ENCODE measurements at regions not wholly inside any gene's neighbourhood (a gene's known extent, or its start where the extent isn't known, plus 50 kb on each side); places are given as distances from the start of the nearest gene placed in this dataset.

DNA sequence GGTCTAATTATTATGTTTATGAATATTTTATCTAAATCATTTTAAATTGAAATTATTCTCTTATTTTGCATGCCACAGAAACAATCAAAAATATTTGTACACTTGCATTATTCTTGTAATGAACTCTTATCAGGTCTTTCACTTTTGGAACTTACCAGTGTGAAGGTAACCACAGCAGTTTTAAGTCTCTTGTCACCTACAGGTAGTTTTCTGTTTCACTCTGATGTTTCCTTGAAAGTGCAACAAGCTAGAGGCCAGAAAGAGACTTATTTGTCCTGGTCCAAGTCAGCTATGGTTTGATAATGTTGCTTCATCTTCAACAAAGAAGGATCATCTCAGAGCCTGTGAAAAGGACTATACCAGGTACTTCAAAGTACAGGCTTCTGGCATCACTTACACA is 133.4 kb upstream of the NBEA start:
- no peak for DNase-seq (ENCODE audit: low read depth in 2 of 2)

DNA sequence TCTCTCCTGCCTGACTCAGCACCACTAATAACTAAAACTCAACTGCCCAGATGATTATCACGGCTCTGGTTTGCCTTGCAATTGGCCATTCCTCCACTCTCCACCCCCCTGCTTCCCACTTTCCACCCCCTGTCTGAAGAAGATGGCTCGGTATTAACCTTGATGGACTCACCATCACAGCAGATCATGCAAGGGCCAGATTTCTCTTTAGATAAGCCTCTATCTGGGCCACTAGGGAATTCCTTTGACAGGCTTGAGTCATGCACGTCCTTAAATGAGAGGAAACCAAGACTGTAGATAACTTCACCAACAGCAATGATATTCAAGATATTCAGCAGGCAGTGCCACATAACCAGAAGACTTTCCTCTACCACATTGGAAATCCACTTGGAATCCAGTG is 131.1 kb upstream of the NBEA start:
- no peak for DNase-seq (ENCODE audit: low read depth in 2 of 2)

DNA sequence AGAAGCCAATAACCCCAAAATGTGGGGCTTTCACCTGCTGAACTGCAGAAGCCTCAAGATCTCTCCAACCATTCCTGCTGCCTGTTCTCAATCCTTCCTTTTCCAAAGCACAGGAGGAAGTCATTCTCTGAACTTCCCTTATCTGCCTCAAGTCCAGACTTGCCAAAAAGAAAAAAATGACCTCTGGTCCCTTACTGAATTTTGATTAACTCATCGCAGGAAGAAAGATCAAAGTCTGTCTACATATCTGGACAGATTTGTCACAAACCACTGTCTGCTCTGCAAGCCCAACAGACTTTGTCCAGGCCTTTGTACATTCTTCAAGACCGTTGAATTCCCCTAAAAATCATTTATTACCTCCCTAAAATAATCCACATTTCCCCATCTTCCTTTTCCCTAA is 126.5 kb upstream of the NBEA start:
- no peak for DNase-seq (ENCODE audit: low read depth in 2 of 2)

DNA sequence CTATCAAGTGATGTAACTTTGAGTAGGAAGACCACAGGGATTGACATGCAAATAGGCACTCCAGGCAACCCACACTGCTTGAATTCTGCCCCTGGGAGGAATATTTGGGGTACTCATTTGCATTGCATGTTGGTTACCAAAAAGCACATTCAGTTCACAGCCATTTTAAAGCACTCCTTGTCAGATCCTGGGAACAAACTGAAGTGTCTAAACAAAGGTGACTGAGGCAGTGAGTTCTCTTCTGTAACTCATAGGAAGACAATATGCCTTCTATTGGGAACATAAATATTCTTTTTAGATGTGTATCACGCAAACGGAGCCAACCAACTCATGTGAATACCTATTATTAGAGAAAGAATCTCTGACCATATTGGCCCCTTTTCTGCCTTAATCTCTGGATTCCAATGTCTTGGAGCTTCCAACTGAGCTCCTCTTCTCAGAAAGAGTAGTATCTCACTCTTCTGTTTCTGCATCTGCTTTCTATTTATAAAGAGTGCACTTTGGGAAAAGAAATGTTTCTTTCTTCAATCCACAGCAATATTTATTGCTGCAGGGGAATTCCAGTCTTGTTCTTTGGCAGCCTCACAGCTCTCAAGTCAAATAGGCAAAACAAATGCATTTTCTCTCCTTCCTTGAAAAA is 125.7 kb upstream of the NBEA start:
- peak; percentile 32 to 35 for DNase-seq (ENCODE audit: low read depth in 2 of 2)

DNA sequence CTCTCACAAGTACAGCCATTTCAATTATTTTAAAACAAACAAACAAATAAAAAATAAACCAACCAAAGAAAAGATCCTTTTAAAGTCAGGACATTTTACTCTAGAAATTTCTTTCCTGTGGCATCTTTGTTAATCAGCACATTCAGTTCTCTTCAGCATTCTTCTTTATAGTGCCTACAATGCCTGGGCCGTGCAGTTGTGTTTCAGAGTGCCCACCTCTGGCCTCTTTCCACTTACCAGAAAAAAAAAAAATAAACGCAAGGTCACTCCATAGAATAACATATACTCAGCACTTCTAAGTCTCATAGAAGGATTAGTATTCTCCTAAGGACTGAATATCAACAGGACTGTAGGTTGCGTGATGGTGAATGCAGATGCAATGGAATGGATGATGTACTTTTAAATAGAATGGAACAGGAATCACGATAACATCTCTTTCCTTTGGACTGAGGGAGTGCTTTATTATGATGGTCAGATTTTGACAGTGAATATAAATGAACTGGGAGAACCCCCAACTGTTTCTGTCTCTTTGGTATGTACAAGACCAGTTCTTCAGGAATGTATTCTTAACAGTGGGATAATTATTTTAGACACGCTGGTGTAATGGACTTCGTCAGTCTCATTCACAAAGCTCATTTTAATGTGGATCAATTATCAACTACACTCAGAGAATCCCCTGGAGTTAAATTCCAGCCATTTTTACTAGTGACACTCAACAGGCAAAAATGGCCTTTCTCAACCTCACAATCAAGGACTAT is 125.0 kb upstream of the NBEA start:
- DNase-seq (ENCODE audit: low read depth in 2 of 2): no peak

DNA sequence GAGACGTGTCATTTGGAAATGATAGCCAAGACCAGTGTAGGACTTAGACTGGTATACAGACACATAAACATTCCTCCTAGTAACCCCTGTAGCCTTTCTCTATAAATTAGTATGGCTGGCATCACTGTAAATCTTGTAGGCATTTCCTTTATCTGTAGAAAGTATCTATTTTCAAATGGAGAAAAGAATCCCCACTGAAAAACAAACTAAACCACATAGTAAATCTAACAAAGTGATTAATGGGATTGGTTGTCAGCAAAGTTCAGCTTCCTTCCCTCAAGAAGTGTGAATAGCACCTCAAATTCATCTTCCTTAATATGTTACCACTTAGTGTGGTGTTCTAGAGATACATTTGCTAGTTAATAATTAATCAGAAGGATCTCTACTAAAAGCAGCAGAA is 119.4 kb upstream of the NBEA start:
- no peak for DNase-seq (ENCODE audit: low read depth in 2 of 2)

DNA sequence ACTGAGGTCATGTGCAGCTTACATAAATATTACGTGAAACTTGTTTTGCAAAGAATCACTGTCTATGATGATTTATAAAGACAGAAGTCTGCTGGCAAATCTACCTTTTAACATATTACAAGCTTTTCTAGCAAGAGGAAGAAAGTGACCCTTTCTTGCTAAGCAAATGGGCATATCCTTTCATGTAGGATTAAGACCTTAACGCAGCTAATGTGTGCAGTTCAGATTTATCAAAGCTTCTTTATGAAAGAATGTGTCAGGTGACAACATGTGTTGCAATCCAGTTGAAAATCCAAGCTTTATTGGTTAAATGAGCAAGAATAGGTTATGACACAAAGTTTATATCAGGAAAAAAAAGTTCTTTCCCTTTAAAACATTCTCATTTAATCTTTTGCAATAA is 115.6 kb upstream of the NBEA start:
- no peak for DNase-seq (ENCODE audit: low read depth in 2 of 2)

DNA sequence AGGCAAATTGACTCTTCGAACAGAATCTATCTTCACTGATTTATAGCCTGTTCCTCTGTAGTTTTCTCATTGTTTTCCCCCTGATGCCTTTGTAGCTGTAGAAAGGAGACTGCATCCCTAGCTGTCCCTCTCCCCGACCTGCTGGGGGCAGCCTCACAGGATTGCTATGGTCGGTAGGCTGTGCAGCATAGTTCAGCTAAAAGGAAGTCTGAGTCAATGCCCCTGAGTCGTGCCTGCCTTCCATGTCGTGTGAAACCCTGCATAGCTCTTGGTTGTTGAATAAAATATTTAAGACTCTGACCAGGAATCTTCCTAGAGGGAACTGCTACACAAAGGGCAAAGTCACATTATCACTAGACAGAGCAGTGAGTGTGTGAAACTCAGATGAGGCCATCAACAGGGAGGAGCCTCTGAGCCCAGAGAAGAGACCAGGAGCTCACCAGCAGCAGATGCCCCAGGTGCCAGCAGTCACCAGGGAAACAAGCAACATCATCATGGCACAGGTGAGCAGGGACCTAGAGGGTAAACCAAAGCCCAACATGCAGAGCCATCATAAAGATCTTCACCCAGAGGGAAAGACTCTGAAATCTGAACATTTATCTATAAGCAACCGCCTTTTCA is 108.4 kb upstream of the NBEA start:
- DNase-seq (ENCODE audit: low read depth in 2 of 2): no peak

DNA sequence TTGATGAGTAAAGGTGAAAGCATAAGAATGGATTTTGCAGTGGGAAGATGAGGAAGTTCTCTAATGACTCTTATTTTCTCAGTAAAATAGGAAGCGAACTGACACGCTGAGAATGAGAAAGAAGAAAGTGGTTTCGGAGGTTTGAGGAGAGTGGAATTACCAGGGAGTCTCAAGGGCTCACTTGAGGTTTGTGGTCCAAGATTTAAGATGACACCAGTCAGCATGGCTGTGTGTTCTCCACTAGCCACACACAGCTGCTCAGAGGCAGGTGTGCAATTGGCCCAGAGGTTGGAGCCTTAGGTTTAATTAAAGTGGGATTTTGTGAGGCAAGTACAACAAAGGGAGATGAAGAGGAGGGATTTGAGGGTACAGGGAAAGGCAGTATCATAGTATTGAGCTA is 99.6 kb upstream of the NBEA start:
- DNase-seq (ENCODE audit: low read depth in 2 of 2): no peak

DNA sequence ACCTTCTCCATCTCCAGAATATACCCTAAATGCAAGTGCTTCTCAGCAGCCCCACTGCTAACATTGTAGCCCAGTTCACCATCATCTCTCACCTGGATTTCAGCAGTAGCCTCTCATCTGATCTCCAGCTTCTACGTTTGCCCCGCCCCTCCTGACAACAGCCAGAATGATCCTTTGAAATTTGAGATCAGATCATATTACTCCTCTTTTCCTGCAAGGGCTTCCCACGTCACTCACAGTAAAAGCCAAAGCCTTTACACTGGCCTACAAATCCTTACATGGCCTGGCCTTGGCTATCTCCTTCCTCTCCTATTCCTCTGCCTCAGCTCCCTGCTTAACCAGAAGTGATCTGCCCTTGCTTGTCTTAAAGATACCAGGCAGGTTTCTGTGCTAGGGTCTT is 94.3 kb upstream of the NBEA start:
- DNase-seq (ENCODE audit: low read depth in 2 of 2): no peak

DNA sequence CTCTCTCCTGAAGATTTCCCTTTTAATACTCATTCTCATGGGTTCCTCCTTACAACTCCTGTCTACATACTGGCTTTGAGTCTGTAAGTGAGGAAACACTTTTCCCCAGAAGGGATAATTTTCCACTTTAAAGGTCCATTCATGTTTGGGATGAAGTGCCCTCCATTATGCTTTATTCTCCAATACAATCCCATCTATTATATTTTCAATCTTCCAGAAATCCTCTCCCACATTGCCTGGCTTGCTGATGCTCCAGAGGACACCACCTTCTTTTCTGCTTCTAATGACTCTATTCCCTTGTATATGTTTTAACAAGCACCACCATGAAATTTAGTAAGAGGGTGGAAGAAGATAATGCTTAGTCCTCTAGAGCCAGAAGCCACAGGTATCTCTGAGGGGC is 92.7 kb upstream of the NBEA start:
- DNase-seq (ENCODE audit: low read depth in 2 of 2): no peak

DNA sequence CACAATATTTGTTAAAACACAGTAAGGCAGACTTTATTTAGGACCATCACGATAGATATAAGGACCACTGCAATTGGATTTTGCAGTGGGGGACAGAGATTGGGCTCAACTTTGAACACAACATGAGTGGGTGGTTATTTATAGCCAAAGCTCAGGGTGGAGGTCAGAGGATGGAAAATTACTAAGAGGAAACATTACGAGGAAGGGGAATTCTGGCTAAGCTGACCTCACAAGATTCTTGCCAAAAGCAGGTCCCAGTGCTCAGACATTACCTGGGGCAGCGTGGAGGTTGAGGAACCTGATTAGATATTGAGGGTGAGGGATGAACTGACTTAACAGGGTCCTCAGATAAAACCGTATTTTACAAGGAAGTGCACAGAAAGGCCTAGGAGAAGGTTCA is 88.9 kb upstream of the NBEA start:
- no peak for DNase-seq (ENCODE audit: low read depth in 2 of 2)

DNA sequence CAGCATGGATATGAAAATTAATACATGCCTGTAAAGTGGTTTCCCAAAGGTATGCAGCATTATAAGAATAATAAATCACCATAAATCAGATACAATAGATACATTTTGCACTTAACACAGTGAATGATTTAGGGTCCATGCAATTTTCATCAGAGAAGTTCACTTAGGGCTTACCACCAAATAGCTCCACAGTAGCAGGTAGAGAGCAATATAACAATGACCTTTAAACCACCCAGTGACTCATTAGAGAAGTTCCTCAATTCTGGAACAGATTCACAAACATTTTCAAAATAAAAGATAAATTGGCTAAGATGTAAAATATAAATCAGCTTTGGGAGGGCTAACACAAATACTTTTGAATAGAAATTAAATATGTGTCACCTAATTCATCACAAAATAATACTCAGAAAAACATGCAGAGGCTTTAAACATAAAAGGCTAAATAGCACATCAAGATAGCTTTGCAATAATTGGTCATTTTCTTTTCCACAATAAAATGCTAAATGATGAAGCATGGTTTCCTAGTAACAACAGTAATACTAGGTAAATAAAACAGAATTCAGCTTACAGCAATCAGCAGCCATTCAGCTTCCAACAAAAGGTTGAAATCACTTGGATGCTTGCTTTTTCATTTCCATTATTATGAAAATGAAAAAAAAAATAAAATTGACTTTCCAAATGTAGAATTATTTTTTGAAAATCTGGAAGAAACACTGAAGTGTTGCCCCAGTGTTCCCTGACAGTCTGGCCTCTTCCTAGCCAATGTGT is 84.3 kb upstream of the NBEA start:
- no peak for DNase-seq (ENCODE audit: low read depth in 2 of 2)

DNA sequence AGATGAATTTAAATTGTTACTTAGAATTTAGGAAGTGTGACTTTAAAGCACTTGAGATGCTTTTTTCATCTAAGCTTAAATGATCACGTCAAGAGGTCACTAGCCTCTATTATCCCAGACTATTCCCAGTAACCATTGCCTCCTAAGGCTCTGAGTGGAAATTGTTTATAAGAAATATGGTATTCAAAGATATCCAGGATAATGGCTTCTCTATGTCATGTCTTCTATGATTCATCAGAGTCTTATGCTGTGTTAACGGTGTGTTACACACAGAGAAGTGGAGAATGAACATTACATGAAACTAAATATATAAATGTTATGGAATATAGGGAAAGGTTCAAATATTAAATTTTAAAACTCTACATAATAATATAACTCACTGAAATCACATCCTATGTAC is 79.8 kb upstream of the NBEA start:
- no peak for DNase-seq (ENCODE audit: low read depth in 2 of 2)

DNA sequence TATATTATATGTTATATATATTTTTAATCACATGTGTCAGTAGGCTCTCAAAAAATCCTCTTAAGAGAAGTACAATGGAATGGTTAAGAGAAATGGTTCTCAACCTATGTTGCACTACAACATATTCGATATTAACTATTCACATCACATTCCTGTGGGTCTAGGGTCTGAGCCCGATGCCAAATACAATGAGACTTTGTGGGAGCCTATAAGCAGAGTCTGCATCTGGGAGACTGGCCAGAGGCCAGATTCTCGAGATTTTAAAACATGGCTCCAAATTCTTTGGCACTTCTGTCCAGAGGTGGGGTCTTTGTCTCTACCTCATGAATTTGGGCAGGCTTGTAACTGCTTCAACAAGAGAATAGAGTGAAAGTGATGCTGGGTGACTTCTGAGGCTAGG is 79.4 kb upstream of the NBEA start:
- DNase-seq (ENCODE audit: low read depth in 2 of 2): peak in 1 of 2 experiments; percentile 37

DNA sequence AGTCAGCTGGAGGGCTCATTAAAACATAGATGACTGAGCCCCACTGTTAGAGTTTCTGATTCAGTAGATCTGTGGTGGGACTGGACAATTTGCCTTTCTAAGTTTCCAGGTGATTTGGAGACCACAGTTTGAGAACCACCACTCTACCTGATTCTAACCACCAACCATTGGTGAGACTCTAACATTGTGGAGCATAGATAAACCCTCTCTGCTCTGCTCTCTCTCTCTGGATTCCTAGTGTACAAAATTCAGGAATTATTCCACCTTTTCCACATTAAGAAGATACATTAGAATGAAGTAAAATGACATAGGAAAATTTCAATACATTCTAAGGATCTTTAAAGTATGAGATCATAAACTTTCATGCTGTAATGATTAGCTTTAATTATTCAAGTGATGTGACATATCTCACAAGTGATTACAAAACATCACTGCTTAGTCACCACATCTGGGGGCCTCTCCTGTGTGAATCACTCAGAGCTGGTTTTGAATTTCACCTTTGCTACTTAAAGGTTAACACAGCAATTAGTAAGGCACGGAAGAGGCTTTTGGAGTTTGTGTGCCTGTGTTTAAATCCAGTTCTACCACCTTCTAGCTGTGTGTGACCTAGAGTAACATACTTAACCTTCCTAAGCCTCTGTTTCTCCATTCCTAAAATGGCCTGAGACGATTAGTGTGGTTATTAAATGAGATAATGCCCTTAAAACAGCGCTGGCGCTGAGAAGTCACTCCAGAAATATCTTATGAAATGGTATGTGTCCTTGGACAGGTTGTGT is 78.5 kb upstream of the NBEA start:
- DNase-seq (ENCODE audit: low read depth in 2 of 2): peak; percentile 78 to 82

DNA sequence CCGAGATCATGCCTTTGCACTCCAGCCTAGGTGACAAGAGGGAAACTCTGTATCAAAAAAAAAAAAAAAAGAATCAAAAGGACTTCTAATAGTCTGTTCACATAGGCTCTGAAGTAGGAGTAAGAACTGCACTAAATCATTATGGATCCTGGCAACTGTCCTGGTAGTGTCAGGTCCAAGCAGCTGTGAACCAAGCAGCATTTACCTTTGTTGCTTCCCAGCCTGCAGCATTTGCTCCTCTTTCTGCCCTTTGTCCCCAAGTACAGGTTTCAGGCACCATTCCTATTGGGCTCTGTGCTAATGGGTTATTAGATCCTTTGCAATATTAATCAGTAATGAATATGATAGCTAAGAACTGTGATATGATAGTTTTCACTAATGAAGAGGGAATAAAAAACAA is 77.4 kb upstream of the NBEA start:
- DNase-seq (ENCODE audit: low read depth in 2 of 2): no peak

DNA sequence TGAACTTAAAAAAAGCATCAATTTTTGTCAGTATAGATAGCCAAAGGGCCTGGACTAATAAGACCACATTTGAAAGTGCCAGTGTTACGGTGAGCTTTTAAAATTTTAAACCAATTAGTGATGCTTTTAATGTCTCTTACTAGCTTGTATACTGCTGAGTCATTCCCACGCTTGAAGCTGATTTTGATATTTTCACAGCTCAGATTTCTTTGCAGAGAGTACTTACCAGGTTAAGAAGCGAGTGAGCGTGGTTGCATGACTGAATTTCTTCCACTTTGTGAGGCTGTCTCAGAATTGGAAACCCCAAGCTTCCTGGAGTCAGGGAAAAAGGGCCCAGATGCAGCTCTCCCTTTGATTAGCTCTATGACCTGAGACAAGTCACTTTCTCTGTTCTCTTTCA is 74.5 kb upstream of the NBEA start:
- peak in 1 of 2 experiments; percentile 24 for DNase-seq (ENCODE audit: low read depth in 2 of 2)

DNA sequence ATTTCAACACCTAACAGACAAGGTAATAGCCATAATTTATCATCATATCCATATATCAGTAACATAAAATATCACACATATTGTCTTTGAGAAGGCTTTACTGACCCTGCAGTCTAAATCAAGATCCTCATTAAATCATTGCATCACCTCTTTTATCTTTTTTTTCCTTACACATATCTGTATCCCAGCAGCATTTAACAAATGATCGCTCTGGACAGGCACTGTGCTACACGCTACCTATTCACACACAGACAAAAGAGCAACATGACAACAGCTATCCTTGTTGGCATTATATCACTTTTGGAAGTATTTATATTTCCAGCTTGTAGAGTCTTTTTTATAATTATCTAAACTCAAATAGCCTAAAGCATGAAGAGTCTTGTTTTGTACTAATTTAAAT is 73.3 kb upstream of the NBEA start:
- DNase-seq (ENCODE audit: low read depth in 2 of 2): no peak

DNA sequence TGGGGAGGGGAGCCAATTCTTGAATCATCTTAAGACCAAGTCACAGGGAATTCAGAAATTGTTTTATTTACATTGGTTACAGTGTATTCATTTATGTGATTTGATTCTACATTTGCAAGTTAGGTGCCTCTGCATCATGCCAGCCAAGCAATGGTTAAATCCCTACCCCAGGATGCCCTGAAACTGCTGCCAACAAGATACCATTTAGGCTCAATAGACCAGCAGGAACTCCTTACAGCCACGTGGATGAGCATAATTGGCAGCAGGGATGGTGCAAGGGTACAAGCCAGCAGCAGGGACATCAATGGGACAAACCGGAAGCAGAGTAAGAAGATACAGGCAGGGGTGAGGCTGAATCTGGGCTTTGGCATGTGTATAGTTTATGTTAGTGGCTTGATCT is 72.4 kb upstream of the NBEA start:
- DNase-seq (ENCODE audit: low read depth in 2 of 2): no peak

DNA sequence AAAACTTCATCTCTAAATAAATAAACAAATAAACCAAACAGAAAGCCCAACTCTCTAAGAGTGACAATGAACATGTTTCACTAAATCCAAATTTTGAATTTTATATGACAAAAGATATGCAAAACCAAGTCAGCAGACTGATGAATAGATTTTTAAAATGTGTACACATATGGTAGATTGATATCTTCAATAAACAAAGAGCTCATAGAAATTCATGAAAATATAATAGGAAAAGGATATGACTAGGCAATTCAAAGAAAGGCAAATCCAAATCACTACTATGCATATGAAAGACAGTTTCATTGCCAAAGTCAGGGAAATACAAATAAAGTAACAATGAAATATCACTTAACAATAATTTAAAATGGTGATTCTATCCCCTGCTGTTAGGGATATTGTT is 63.7 kb upstream of the NBEA start:
- DNase-seq (ENCODE audit: low read depth in 2 of 2): no peak

DNA sequence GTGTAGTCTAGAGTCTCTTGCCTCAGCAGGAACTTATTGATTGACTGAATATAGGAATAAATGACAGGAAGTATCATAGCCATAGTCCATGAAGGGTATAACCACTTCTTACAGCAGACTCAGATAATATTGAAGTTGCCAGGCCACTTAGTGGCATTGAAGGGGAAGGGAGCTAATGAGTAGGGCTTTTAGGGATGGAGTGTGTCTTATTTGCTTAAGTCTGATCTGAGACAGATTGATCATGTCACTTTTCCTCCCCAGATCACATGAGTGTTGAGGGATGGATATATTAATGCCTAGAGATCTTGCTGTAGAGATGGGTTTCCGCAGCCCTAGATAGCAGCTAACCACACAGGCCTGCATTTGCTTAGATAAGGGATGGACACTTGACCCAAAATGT is 62.2 kb upstream of the NBEA start:
- no peak for DNase-seq (ENCODE audit: low read depth in 2 of 2)

Measured in fibroblast of skin of left biceps (primary cell).